Chondrocyte (in vitro differentiated cells): ENCODE measurements at regions not wholly inside any gene's neighbourhood (a gene's known extent, or its start where the extent isn't known, plus 50 kb on each side); places are given as distances from the start of the nearest gene placed in this dataset.
"Not testable (repeated sequence)": the region's sequence is repeated elsewhere in the genome, so short reads cannot be mapped to it uniquely, and the experiment has no call there.

Experiments used
- DNase-seq: peaks from one replicate; pipeline ENCODE4 v3.0.0; 2021; ENCODE audit warnings: mixed read lengths, low spot score
- H3K27ac Mint-ChIP-seq: one replicate; pipeline ENCODE4 v1.8.0; 2021; ENCODE audit warnings: mild to moderate bottlenecking, moderate library complexity, mixed read lengths; ENCODE audit not compliant: unreplicated experiment
- H3K27me3 Mint-ChIP-seq: 2 replicates; pipeline ENCODE4 v1.8.0; 2021; ENCODE audit warnings: low read depth, mixed read lengths
- H3K36me3 Mint-ChIP-seq: 2 replicates; pipeline ENCODE4 v1.8.0; 2021; ENCODE audit warnings: low read depth, mixed read lengths
- H3K4me1 Mint-ChIP-seq: 2 replicates; pipeline ENCODE4 v1.8.0; 2021; ENCODE audit warnings: low read depth, mild to moderate bottlenecking, mixed read lengths
- H3K4me3 Mint-ChIP-seq: one replicate; pipeline ENCODE4 v1.8.0; 2021; ENCODE audit warnings: mild to moderate bottlenecking, moderate library complexity, mixed read lengths; ENCODE audit not compliant: unreplicated experiment
- H3K9me3 Mint-ChIP-seq: 2 replicates; pipeline ENCODE4 v1.8.0; 2021; ENCODE audit warnings: low read depth, mixed read lengths

DNA sequence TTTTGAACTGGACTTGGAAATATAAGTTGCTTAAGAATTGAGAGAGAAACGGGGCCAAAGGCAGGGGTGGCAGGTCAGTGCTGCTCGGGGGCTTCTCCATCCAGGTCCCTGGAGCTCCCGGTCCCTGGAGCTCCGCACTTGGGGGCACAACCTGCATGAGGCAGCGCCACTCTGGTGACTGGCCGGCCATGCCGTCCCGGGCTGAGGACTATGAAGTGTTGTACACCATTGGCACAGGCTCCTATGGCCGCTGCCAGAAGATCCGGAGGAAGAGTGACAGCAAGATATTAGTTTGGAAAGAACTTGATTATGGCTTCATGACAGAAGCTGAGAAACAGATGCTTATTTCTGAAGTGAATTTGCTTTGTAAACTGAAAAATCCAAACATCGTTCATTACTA, 76.9 kb upstream of the POTEG start:
- H3K27ac Mint-ChIP-seq, H3K36me3 Mint-ChIP-seq, H3K27me3 Mint-ChIP-seq, H3K9me3 Mint-ChIP-seq, H3K4me1 Mint-ChIP-seq, H3K4me3 Mint-ChIP-seq: not testable (repeated sequence)
- DNase-seq, result peak; percentile 57

DNA sequence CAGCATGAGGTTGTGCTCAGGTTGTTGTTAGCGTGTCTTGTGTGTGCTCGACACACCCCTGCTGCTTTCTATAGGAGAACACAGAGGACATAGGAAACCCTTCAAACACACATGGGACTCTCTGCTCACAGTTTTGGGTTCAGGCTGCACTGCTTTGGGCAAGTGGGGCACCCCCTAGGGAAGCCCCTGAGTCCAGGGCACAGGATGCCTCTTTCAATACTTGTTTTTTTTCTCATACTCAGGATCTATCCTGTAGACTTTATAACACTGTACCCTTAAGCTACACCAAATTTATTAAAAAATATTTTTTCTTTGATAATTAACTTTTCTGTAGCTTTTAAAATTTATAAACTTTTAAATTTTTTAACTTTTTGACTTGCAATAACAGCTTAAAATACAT, 55.3 kb upstream of the POTEG start:
- not testable (repeated sequence) for H3K4me1 Mint-ChIP-seq, H3K27ac Mint-ChIP-seq, H3K36me3 Mint-ChIP-seq, DNase-seq, H3K9me3 Mint-ChIP-seq, H3K4me3 Mint-ChIP-seq, H3K27me3 Mint-ChIP-seq

DNA sequence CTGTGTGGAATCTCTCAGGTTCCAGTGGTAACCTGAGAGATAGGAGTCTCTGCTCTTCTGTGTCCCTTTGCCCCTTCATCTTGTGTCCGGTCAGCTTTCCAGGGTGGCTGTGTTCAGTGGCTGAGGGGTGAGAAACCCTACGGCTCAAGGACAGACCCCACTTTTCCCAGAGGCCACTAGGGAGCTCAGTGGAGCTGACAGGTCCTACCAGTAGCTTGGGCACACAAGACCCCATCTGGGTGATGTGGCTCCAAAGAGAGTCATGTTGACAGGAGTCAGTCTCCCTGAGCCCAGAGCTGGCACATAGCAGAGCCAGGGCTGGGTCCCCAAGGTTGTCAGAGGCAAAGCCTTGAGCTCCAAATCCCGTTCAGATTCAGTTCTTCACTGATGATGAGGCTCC, 54.3 kb upstream of the POTEG start:
- DNase-seq, result peak; percentile 59
- H3K27me3 Mint-ChIP-seq, H3K4me3 Mint-ChIP-seq: not testable (repeated sequence)

DNA sequence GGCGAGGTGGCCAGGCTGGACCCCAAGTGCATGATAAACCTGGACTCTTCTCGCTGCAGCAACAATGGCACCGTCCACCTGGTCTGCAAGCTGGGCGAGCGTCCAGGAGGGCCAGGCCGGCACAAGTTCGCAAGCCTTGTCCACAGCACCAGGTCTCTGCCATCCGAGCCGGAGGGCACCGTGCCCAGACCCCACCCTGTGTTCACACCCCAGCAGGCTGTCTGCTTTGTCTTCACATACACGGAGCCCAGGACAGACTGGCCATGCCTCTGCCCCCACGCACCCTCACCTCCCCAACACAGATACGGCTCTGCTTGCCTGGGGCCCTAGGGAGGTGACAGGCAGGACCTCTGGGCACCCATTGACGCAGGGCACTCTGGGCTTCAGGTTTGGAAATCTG, 53.5 kb upstream of the POTEG start:
- H3K27me3 Mint-ChIP-seq, H3K27ac Mint-ChIP-seq, DNase-seq, H3K9me3 Mint-ChIP-seq, H3K4me3 Mint-ChIP-seq, H3K36me3 Mint-ChIP-seq, H3K4me1 Mint-ChIP-seq: not testable (repeated sequence)

More for the DNA sequence above, 54.3 kb upstream of the POTEG start:
- H3K9me3 Mint-ChIP-seq, H3K27ac Mint-ChIP-seq, H3K36me3 Mint-ChIP-seq, H3K4me1 Mint-ChIP-seq: not testable (repeated sequence)

DNA sequence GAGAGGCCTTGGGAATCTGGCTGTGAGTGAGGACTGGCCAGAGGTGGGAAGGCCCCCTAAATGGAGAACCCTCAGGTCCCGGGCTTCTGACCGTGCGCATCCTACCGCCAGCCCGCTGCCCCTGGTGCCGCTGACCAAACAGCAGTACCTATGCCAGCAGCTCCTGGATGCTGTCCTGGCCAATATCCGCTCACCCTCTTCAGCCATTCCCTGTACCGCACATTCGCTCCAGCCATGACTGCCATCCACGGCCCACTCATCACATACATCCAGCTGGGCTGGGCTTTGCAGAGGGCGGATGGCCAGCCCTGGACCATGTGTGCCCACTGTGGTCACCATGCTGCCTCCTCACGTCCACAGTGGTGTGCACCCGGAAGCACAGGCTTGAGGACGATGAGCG, 53.1 kb upstream of the POTEG start:
- not testable (repeated sequence) for H3K27me3 Mint-ChIP-seq, H3K4me3 Mint-ChIP-seq, H3K36me3 Mint-ChIP-seq, H3K4me1 Mint-ChIP-seq, H3K27ac Mint-ChIP-seq, H3K9me3 Mint-ChIP-seq
- DNase-seq, result peak; percentile 75

DNA sequence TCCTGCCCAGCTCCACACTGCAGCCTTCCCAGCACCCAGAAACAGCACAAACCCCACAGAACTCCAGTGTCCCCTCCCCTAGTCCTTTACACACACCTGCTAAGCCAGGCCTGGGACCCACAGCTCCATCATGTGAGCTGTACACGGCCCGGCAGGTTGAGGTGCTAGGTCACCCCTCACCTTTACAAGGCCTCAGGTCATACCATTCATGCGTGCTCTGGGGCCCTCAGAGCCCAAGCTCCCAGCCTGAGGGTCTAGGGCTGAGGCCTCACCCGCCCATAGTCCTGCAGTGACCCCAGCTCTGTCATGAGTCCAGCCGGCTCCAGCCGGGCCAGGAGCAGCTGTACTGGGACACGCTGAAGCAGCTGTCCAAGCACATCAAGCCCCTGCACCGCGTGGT, 51.2 kb upstream of the POTEG start:
- not testable (repeated sequence) for H3K27me3 Mint-ChIP-seq, H3K27ac Mint-ChIP-seq

More for the DNA sequence above, 51.2 kb upstream of the POTEG start:
- not testable (repeated sequence) for H3K36me3 Mint-ChIP-seq, H3K4me3 Mint-ChIP-seq, H3K9me3 Mint-ChIP-seq, H3K4me1 Mint-ChIP-seq
- peak; percentile 79 for DNase-seq
